ENCODE measurements at regions not wholly inside any gene's neighbourhood (a gene's known extent, or its start where the extent isn't known, plus 50 kb on each side); places are given as distances from the start of the nearest gene placed in this dataset.

GRCh38 chr1:60639287-60639686 is 443.1 kb upstream of the NFIA start:
- no peak overlapping the region for H3K4me3 ChIP-seq (ENCODE audit: low read depth, low read length)
- no peaks in the 10 kb centered on the region for H3K36me3 ChIP-seq (ENCODE audit: control insufficient read depth, insufficient read depth, low read length)
- DNase-seq (ENCODE audit: low read depth), result no peak
- TF ChIP-seq CTCF (IDR thresholded peaks at IDR 0.05; ENCODE audit: insufficient read depth, low read depth, low read length), result no peak
- H3K27me3 ChIP-seq (ENCODE audit: control insufficient read depth, insufficient read depth, low read length), result no peaks in the 10 kb centered on the region
- CTCF ChIA-PET, result no interaction called here
- POLR2A ChIA-PET, result no interaction called here

- H3K4me3 ChIP-seq (ENCODE audit: low read depth, low read length), result no peak overlapping the region
- DNase-seq (ENCODE audit: low read depth), result no peak
- TF ChIP-seq CTCF (IDR thresholded peaks at IDR 0.05; ENCODE audit: insufficient read depth, low read depth, low read length), result no peak
- ChIA-PET POLR2A (no interaction called here), CTCF (no interaction called here)
- no peaks in the 10 kb centered on the region for H3K27me3 ChIP-seq (ENCODE audit: control insufficient read depth, insufficient read depth, low read length)
- no peaks in the 10 kb centered on the region for H3K36me3 ChIP-seq (ENCODE audit: control insufficient read depth, insufficient read depth, low read length)
Observed at GRCh38 chr1:60637651-60638050, 444.7 kb upstream of the NFIA start.

GRCh38 chr1:60636946-60637345 is 445.4 kb upstream of the NFIA start:
- ChIA-PET CTCF (no interaction called here), POLR2A (no interaction called here)
- Histone ChIP-seq H3K27me3 (ENCODE audit: control insufficient read depth, insufficient read depth, low read length) (no peaks in the 10 kb centered on the region), H3K36me3 (ENCODE audit: control insufficient read depth, insufficient read depth, low read length) (no peaks in the 10 kb centered on the region), H3K4me3 (ENCODE audit: low read depth, low read length) (no peak overlapping the region)
- DNase-seq (ENCODE audit: low read depth), result no peak
- TF ChIP-seq CTCF (IDR thresholded peaks at IDR 0.05; ENCODE audit: insufficient read depth, low read depth, low read length), result no peak

DNA sequence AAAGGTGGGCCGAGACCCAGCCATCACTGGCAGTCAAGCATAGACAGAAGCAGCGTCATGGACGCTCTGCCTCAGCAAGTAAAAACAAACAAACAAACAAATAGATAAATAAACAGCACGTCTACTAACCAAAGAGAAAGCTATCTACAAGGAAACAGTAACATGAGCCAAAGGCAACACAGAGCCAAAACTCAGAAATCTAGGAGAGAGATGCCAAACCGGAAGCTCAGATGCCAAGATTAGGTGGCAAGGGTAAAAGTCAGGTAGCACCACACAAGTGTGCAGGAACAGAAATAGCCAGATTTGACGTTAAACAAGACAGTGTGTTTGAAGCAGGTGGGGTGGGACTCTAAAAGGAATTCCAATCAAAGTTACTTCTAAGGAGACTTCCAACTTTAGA is 448.3 kb upstream of the NFIA start:
- TF ChIP-seq CTCF (IDR thresholded peaks at IDR 0.05; ENCODE audit: insufficient read depth, low read depth, low read length), result no peak
- H3K27me3 ChIP-seq (ENCODE audit: control insufficient read depth, insufficient read depth, low read length), result no peaks in the 10 kb centered on the region
- POLR2A ChIA-PET, result no interaction called here
- DNase-seq (ENCODE audit: low read depth), result no peak
- H3K4me3 ChIP-seq (ENCODE audit: low read depth, low read length), result no peak overlapping the region
- H3K36me3 ChIP-seq (ENCODE audit: control insufficient read depth, insufficient read depth, low read length), result no peaks in the 10 kb centered on the region
- CTCF ChIA-PET, result no interaction called here

DNA sequence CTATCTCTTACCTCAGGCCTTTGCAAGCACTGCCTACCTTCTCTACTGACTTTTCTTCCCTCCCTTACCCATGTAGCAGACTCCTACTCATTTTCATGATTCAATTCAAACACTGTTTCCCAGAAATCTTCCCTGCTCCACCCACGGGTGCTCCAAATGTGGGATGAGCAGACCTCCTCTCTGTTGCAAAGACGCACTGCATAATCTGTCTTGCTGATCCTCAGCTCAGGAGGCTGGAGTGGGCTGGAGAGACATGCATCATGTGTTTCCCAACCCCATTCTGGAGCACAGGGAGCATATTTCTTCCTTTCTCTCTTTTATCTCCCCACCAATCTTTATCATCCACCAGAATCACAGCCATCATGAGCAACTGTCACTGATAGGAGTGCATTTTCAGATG is 459.9 kb upstream of the NFIA start:
- Histone ChIP-seq H3K27me3 (ENCODE audit: control insufficient read depth, insufficient read depth, low read length) (no peaks in the 10 kb centered on the region), H3K36me3 (ENCODE audit: control insufficient read depth, insufficient read depth, low read length) (no peaks in the 10 kb centered on the region), H3K4me3 (ENCODE audit: low read depth, low read length) (no peak overlapping the region)
- no peak for TF ChIP-seq CTCF (IDR thresholded peaks at IDR 0.05; ENCODE audit: insufficient read depth, low read depth, low read length)
- ChIA-PET CTCF (no interaction called here), POLR2A (no interaction called here)
- DNase-seq (ENCODE audit: low read depth), result no peak
